IMR-90 (cell line): ENCODE measurements at regions not wholly inside any gene's neighbourhood (a gene's known extent, or its start where the extent isn't known, plus 50 kb on each side); places are given as distances from the start of the nearest gene placed in this dataset.

ENCODE experiments used
- ATAC-seq: fragments of 200-7000 bp; cut with Tn5 transposase; 2 replicates; pipeline ENCODE4 v1.9.1; 2020; ENCODE audit warnings: low read depth, mild to moderate bottlenecking, moderate library complexity
- BruUV-seq: library from RNA; stranded (reverse); fragments of 400-500 nt; replicated peaks from 2 replicates; lab custom pipeline; 2021; lab: Mats Ljungman, UMichigan
- CTCF ChIA-PET: fragments of 300-600 bp; formaldehyde crosslinking; extraction: SDS; loops from one replicate; lab custom pipeline; 2021; ENCODE audit warnings: antibody characterized with exemption; lab: Yijun Ruan, JAX
- POLR2A ChIA-PET: fragments of 300-600 bp; sonication (Branson Sonifier 250); formaldehyde crosslinking; loops from one replicate; lab custom pipeline; 2022; ENCODE audit warnings: antibody characterized with exemption; ENCODE audit not compliant: unreplicated experiment; lab: Charles Lee
- DNase-seq: peaks from one replicate; pipeline ENCODE4 v3.0.0; 2013
- H2AFZ ChIP-seq: replicated peaks from 2 replicates; pipeline ENCODE3; 2013; ENCODE audit warnings: low read length, mild to moderate bottlenecking; ENCODE audit not compliant: poor library complexity
- H2AK5ac ChIP-seq: 2 replicates; pipeline ENCODE4 v1.6.1; 2013; ENCODE audit warnings: low read depth, low read length, inconsistent platforms
- H2AK9ac ChIP-seq: replicated peaks from 2 replicates; pipeline ENCODE3; 2013; ENCODE audit warnings: mild to moderate bottlenecking, low read depth, low read length, moderate library complexity; ENCODE audit not compliant: poor library complexity
- H2BK120ac ChIP-seq: 2 replicates; pipeline ENCODE4 v1.6.1; 2013; ENCODE audit warnings: low read depth, low read length, inconsistent platforms
- H2BK15ac ChIP-seq: 3 replicates; pipeline ENCODE4 v1.6.1; 2013; ENCODE audit warnings: low read depth, low read length, inconsistent platforms
- H2BK20ac ChIP-seq: 2 replicates; pipeline ENCODE4 v1.6.1; 2013; ENCODE audit warnings: low read depth, mild to moderate bottlenecking, inconsistent platforms, low read length, moderate library complexity
- H2BK5ac ChIP-seq: 2 replicates; pipeline ENCODE4 v1.6.1; 2013; ENCODE audit warnings: mild to moderate bottlenecking, low read depth, low read length, inconsistent platforms; ENCODE audit not compliant: poor library complexity, severe bottlenecking
- H3K14ac ChIP-seq: replicated peaks from 2 replicates; pipeline ENCODE4 v1.6.1; 2013; ENCODE audit warnings: low read depth, low read length, inconsistent platforms
- H3K18ac ChIP-seq: 2 replicates; pipeline ENCODE4 v1.6.1; 2013; ENCODE audit warnings: low read depth, low read length, control low read depth
- H3K23ac ChIP-seq: 2 replicates; pipeline ENCODE4 v1.6.1; 2013; ENCODE audit warnings: low read depth, low read length, inconsistent platforms
- H3K27ac ChIP-seq: 2 replicates; pipeline ENCODE4 v1.5.1; 2013; ENCODE audit warnings: mild to moderate bottlenecking, control low read depth, low read length; ENCODE audit not compliant: insufficient read depth
- H3K27me3 ChIP-seq: 2 replicates; pipeline ENCODE4 v1.6.1; 2013; ENCODE audit warnings: low read length; ENCODE audit not compliant: control insufficient read depth, insufficient read depth
- H3K36me3 ChIP-seq: 2 replicates; pipeline ENCODE4 v1.6.1; 2013; ENCODE audit warnings: low read length, mixed read lengths; ENCODE audit not compliant: control insufficient read depth, insufficient read depth
- H3K4ac ChIP-seq: 2 replicates; pipeline ENCODE4 v1.6.1; 2013; ENCODE audit warnings: low read depth, low read length, inconsistent platforms
- H3K4me1 ChIP-seq: 2 replicates; pipeline ENCODE4 v1.6.1; 2013; ENCODE audit warnings: low read length, mixed read lengths; ENCODE audit not compliant: control insufficient read depth, insufficient read depth
- H3K4me2 ChIP-seq: 2 replicates; pipeline ENCODE4 v1.6.1; 2013; ENCODE audit warnings: low read depth, mild to moderate bottlenecking, control low read depth, low read length, moderate library complexity
- H3K4me3 ChIP-seq: 2 replicates; pipeline ENCODE4 v1.5.1; 2013; ENCODE audit warnings: low read depth, mild to moderate bottlenecking, control low read depth, low read length, moderate library complexity; ENCODE audit not compliant: insufficient read depth
- H3K56ac ChIP-seq: 2 replicates; pipeline ENCODE4 v1.6.1; 2013; ENCODE audit warnings: low read length, inconsistent platforms; ENCODE audit not compliant: insufficient read depth; ENCODE audit errors: extremely low read depth
- H3K79me1 ChIP-seq, 2 experiments: 2 replicates each; pipeline ENCODE4 v1.6.1; 2013; ENCODE audit warnings: low read length in 2 of 2, inconsistent platforms in 1 of 2, low read depth in 1 of 2
- H3K9ac ChIP-seq: 2 replicates; pipeline ENCODE4 v1.6.1; 2013; ENCODE audit warnings: low read depth, low read length, control low read depth
- H3K9me1 ChIP-seq: 2 replicates; pipeline ENCODE4 v1.6.1; 2013; ENCODE audit warnings: low read length, inconsistent platforms; ENCODE audit not compliant: insufficient read depth
- H3K9me3 ChIP-seq: 2 replicates; pipeline ENCODE4 v1.6.1; 2013; ENCODE audit warnings: low read length; ENCODE audit not compliant: control insufficient read depth, insufficient read depth
- H4K20me1 ChIP-seq: 2 replicates; pipeline ENCODE4 v1.6.1; 2013; ENCODE audit warnings: low read length, inconsistent platforms; ENCODE audit not compliant: insufficient read depth
- H4K5ac ChIP-seq: 2 replicates; pipeline ENCODE4 v1.6.1; 2013; ENCODE audit warnings: mild to moderate bottlenecking, low read depth, low read length, control low read depth
- H4K8ac ChIP-seq, 2 experiments: 2 replicates each; pipeline ENCODE4 v1.6.1; 2013; ENCODE audit warnings: low read depth in 2 of 2, low read length in 2 of 2, control low read depth in 1 of 2, inconsistent platforms in 1 of 2
- H4K91ac ChIP-seq: 2 replicates; pipeline ENCODE4 v1.6.1; 2013; ENCODE audit warnings: low read depth, low read length, inconsistent platforms; ENCODE audit not compliant: insufficient read depth
- FOS ChIP-seq: fragments of 150-350 bp; IDR thresholded peaks from 2 replicates; pipeline ENCODE4 v1.6.1; 2016; ENCODE audit warnings: low read depth, low read length
- RCOR1 ChIP-seq: IDR thresholded peaks from 2 replicates; pipeline ENCODE4 v1.6.1; 2012; ENCODE audit warnings: mild to moderate bottlenecking, low read length, improper control_type of control experiment; ENCODE audit not compliant: insufficient replicate concordance
- USF2 ChIP-seq: fragments of 150-350 bp; IDR thresholded peaks from 2 replicates; pipeline ENCODE4 v1.6.1; 2017; ENCODE audit warnings: mild to moderate bottlenecking, antibody characterized with exemption, low read length, low read depth
- WGBS, 2 experiments: methylation state at CpG; one replicate each; pipeline versions ENCODE4 v1.1.5 to v1.1.7; 2013; ENCODE audit warnings: missing lambda C conversion rate in 2 of 2; ENCODE audit not compliant: insufficient read length in 1 of 2; ENCODE audit errors: extremely low coverage in 2 of 2; 5-methylcytosine and 5-hydroxymethylcytosine counted together
- dilution Hi-C: fragments of 300-500 bp; cut with HindIII; formaldehyde crosslinking; loops from one replicate; pipeline ENCODE4 v1.14.3; 2018; ENCODE audit warnings: low sequenced_read_pairs; ENCODE audit not compliant: unreplicated experiment
- in situ Hi-C: fragments of 300-500 bp; cut with MboI; formaldehyde crosslinking; loops from 3 replicates; pipeline ENCODE4 v1.14.3; 2019; ENCODE audit warnings: low sequenced_read_pairs, inconsistent platforms, mixed read lengths
- intact Hi-C: fragments of 100-400 bp; cut with micrococcal nuclease; formaldehyde crosslinking; loops from 2 replicates; pipeline ENCODE4 v1.10.0; 2022

- peak; percentile 82 for DNase-seq
- peak; percentile 56; the same call in 1 of the 2 replicates for ATAC-seq
- 44% methylated on average over 8 of the region's 17 CpGs; no CpG with 5 or more reads in 1 of the 2 experiments for WGBS, 2 experiments
- Histone ChIP-seq H3K23ac (no peak overlapping the region), H3K4me1 (peaks cover 14% of the 10 kb centered on the region), H2BK120ac (peak overlapping the region; percentile 91), H3K4me3 (no peak overlapping the region), H3K9me3 (no peaks in the 10 kb centered on the region), H3K56ac (no peak overlapping the region), H3K27ac (no peak overlapping the region), H3K14ac (peak overlapping the region; percentile 83), H3K4ac (peak overlapping the region; percentile 90), H2BK5ac (peak overlapping the region; percentile 48), H3K9me1 (peaks cover 7% of the 10 kb centered on the region), H4K5ac (peak overlapping the region; percentile 10), H4K8ac (peak overlapping the region in 1 of 2 experiments; percentile 76; a peak in 1 of 4 replicates), H4K91ac (peak overlapping the region; percentile 75), H3K9ac (no peak overlapping the region), H3K27me3 (no peaks in the 10 kb centered on the region), H3K18ac (no peak overlapping the region), H4K20me1 (no peaks in the 10 kb centered on the region), H3K4me2 (no peak overlapping the region), H2AK5ac (peak overlapping the region; percentile 84), H2BK20ac (peak overlapping the region; percentile 51), H2AK9ac (peak overlapping the region; percentile 80), H3K36me3 (no peaks in the 10 kb centered on the region), H3K79me1 (no peaks in the 10 kb centered on the region), H2AFZ (peak overlapping the region; percentile 75), H2BK15ac (0 out of 3 replicates have a peak overlapping the region, but pooled peaks have one; percentile 38)
- intact Hi-C loops = no loop called here
- TF ChIP-seq FOS (0 out of 2 replicates have a peak, but pooled peaks have one; percentile 10), RCOR1 (no peak), USF2 (peak; percentile 92)
- BruUV-seq = no TSS peak
- ChIA-PET POLR2A (no interaction called here), CTCF (no interaction called here)
- dilution Hi-C loops = no loop called here
- in situ Hi-C loops = no loop called here
Observed at GRCh38 chr2:234863043-234863934, 88.5 kb upstream of the SH3BP4 start.
